ENCODE measurements at regions not wholly inside any gene's neighbourhood (a gene's known extent, or its start where the extent isn't known, plus 50 kb on each side); places are given as distances from the start of the nearest gene placed in this dataset.

- TF ChIP-seq CTCF (conservative IDR thresholded peaks at IDR 0.05): no peak
- no peaks in the 10 kb centered on the region for H3K27me3 Mint-ChIP-seq (ENCODE audit: low read depth)
- H3K36me3 Mint-ChIP-seq (ENCODE audit: insufficient read depth in 1 of 3, low read depth in 3 of 3): no peaks in the 10 kb centered on the region
- peaks cover 4 to 5% of the 10 kb centered on the region in 2 experiments; a peak in 2 of 4 replicates for H3K4me1 Mint-ChIP-seq
- Histone ChIP-seq H2AFZ (ENCODE audit: low read length) (no peak overlapping the region), H3K27me3 (ENCODE audit: insufficient read depth, low read length) (no peaks in the 10 kb centered on the region), H3K4ac (ENCODE audit: low read depth, low read length) (no peak overlapping the region), H2BK120ac (ENCODE audit: low read depth, low read length, poor library complexity, severe bottlenecking) (no peak overlapping the region), H3K79me2 (ENCODE audit: insufficient read depth, low read length) (no peaks in the 10 kb centered on the region), H3K4me2 (ENCODE audit: insufficient read depth, insufficient read length, low read length) (no peak overlapping the region), H2AK5ac (ENCODE audit: insufficient read length, low read length) (no peak overlapping the region), H4K91ac (ENCODE audit: insufficient read length, low read depth, low read length) (no peak overlapping the region), H3K4me1 (ENCODE audit: insufficient read depth, low read length) (no peaks in the 10 kb centered on the region), H3K56ac (ENCODE audit: insufficient read length, low read depth, low read length) (no peak overlapping the region), H2BK15ac (ENCODE audit: low read depth, low read length) (no peak overlapping the region), H2BK20ac (ENCODE audit: low read depth, low read length, poor library complexity, severe bottlenecking) (no peak overlapping the region), H3K27ac (ENCODE audit: insufficient read length, low read depth, low read length) (no peak overlapping the region), H3K9me3 (ENCODE audit: control insufficient read depth, low read depth, low read length) (no peaks in the 10 kb centered on the region), H2BK12ac (ENCODE audit: insufficient read length, low read depth, low read length) (no peak overlapping the region), H3K14ac (ENCODE audit: insufficient read depth, low read length) (no peak overlapping the region), H3K18ac (ENCODE audit: insufficient read length, low read depth, low read length) (no peak overlapping the region), H3K79me1 (ENCODE audit: insufficient read depth, low read depth, low read length, poor library complexity, severe bottlenecking) (no peaks in the 10 kb centered on the region), H4K5ac (ENCODE audit: insufficient read length, low read depth, low read length) (no peak overlapping the region), H3K23ac (ENCODE audit: insufficient read length, low read depth, low read length) (no peak overlapping the region), H4K20me1 (ENCODE audit: control insufficient read depth, insufficient read depth, insufficient read length) (no peaks in the 10 kb centered on the region), H3T11ph (ENCODE audit: low read length) (no peak overlapping the region), H3K23me2 (ENCODE audit: insufficient read length, low read depth, low read length, poor library complexity, severe bottlenecking) (no peaks in the 10 kb centered on the region), H2BK5ac (ENCODE audit: insufficient read length, low read length) (no peak overlapping the region), H3K9ac (ENCODE audit: extremely low read depth, insufficient read length, low read length) (no peak overlapping the region), H4K8ac (replicated peaks; ENCODE audit: insufficient read length, low read depth, low read length) (no peak overlapping the region)
- H3K9me3 Mint-ChIP-seq: no peaks in the 10 kb centered on the region
- no peak overlapping the region for H3K4me3 Mint-ChIP-seq
- WGBS (ENCODE audit: extremely low coverage, insufficient read length, low lambda C conversion rate): no CpG with 5 or more reads among the region's 4 CpGs
- H3K27ac Mint-ChIP-seq: no peak overlapping the region
- no peak for DNase-seq
These were observed 1371.0 kb upstream of the CDH6 start for GRCh38 chr5:29822521-29822920.

Data from H9 (cell line).